ENCODE measurements at regions not wholly inside any gene's neighbourhood (a gene's known extent, or its start where the extent isn't known, plus 50 kb on each side); places are given as distances from the start of the nearest gene placed in this dataset.

- H3K4me3 ChIP-seq (ENCODE audit: low read depth, low read length) = no peak overlapping the region
- no peak overlapping the region for H3K27ac ChIP-seq (ENCODE audit: low read depth, low read length)
- no peaks in the 10 kb centered on the region for H3K36me3 ChIP-seq (ENCODE audit: control insufficient read depth, insufficient read depth, low read length)
- no peak overlapping the region for H3K9ac ChIP-seq (ENCODE audit: low read length)
- H3K27me3 ChIP-seq (ENCODE audit: control insufficient read depth, insufficient read depth, low read length) = no peaks in the 10 kb centered on the region
- no peaks in the 10 kb centered on the region for H3K9me3 ChIP-seq (ENCODE audit: control insufficient read depth, insufficient read depth, low read depth, low read length)
- H3K4me1 ChIP-seq (ENCODE audit: control insufficient read depth, insufficient read depth, low read length) = no peaks in the 10 kb centered on the region
Measured at GRCh38 chr4:145295547-145295946, 115.2 kb upstream of the OTUD4 start.

GRCh38 chr4:145295122-145295521 is 114.7 kb upstream of the OTUD4 start:
- Histone ChIP-seq H3K4me1 (ENCODE audit: control insufficient read depth, insufficient read depth, low read length) (no peaks in the 10 kb centered on the region), H3K4me3 (ENCODE audit: low read depth, low read length) (no peak overlapping the region), H3K27me3 (ENCODE audit: control insufficient read depth, insufficient read depth, low read length) (no peaks in the 10 kb centered on the region), H3K27ac (ENCODE audit: low read depth, low read length) (no peak overlapping the region), H3K36me3 (ENCODE audit: control insufficient read depth, insufficient read depth, low read length) (no peaks in the 10 kb centered on the region), H3K9me3 (ENCODE audit: control insufficient read depth, insufficient read depth, low read depth, low read length) (no peaks in the 10 kb centered on the region), H3K9ac (ENCODE audit: low read length) (no peak overlapping the region)

- Histone ChIP-seq H3K27ac (ENCODE audit: low read depth, low read length) (no peak overlapping the region), H3K9ac (ENCODE audit: low read length) (no peak overlapping the region), H3K27me3 (ENCODE audit: control insufficient read depth, insufficient read depth, low read length) (no peaks in the 10 kb centered on the region), H3K4me1 (ENCODE audit: control insufficient read depth, insufficient read depth, low read length) (no peaks in the 10 kb centered on the region), H3K4me3 (ENCODE audit: low read depth, low read length) (no peak overlapping the region), H3K36me3 (ENCODE audit: control insufficient read depth, insufficient read depth, low read length) (no peaks in the 10 kb centered on the region), H3K9me3 (ENCODE audit: control insufficient read depth, insufficient read depth, low read depth, low read length) (no peaks in the 10 kb centered on the region)
Measured at GRCh38 chr4:145293658-145294057, 113.3 kb upstream of the OTUD4 start.

- no peaks in the 10 kb centered on the region for H3K36me3 ChIP-seq (ENCODE audit: control insufficient read depth, insufficient read depth, low read length)
- H3K4me3 ChIP-seq (ENCODE audit: low read depth, low read length) = no peak overlapping the region
- H3K27ac ChIP-seq (ENCODE audit: low read depth, low read length) = no peak overlapping the region
- H3K9me3 ChIP-seq (ENCODE audit: control insufficient read depth, insufficient read depth, low read depth, low read length) = no peaks in the 10 kb centered on the region
- no peaks in the 10 kb centered on the region for H3K27me3 ChIP-seq (ENCODE audit: control insufficient read depth, insufficient read depth, low read length)
- H3K4me1 ChIP-seq (ENCODE audit: control insufficient read depth, insufficient read depth, low read length) = no peaks in the 10 kb centered on the region
- H3K9ac ChIP-seq (ENCODE audit: low read length) = no peak overlapping the region
Measured at GRCh38 chr4:145290955-145291354, 110.6 kb upstream of the OTUD4 start.

GRCh38 chr4:145289403-145290076 is 109.2 kb upstream of the OTUD4 start:
- Histone ChIP-seq H3K4me3 (ENCODE audit: low read depth, low read length) (no peak overlapping the region), H3K27ac (ENCODE audit: low read depth, low read length) (no peak overlapping the region), H3K9ac (ENCODE audit: low read length) (no peak overlapping the region), H3K36me3 (ENCODE audit: control insufficient read depth, insufficient read depth, low read length) (no peaks in the 10 kb centered on the region), H3K4me1 (ENCODE audit: control insufficient read depth, insufficient read depth, low read length) (no peaks in the 10 kb centered on the region), H3K27me3 (ENCODE audit: control insufficient read depth, insufficient read depth, low read length) (no peaks in the 10 kb centered on the region), H3K9me3 (ENCODE audit: control insufficient read depth, insufficient read depth, low read depth, low read length) (no peaks in the 10 kb centered on the region)

- Histone ChIP-seq H3K27ac (ENCODE audit: low read depth, low read length) (no peak overlapping the region), H3K36me3 (ENCODE audit: control insufficient read depth, insufficient read depth, low read length) (no peaks in the 10 kb centered on the region), H3K4me3 (ENCODE audit: low read depth, low read length) (no peak overlapping the region), H3K27me3 (ENCODE audit: control insufficient read depth, insufficient read depth, low read length) (no peaks in the 10 kb centered on the region), H3K9ac (ENCODE audit: low read length) (no peak overlapping the region), H3K9me3 (ENCODE audit: control insufficient read depth, insufficient read depth, low read depth, low read length) (no peaks in the 10 kb centered on the region), H3K4me1 (ENCODE audit: control insufficient read depth, insufficient read depth, low read length) (no peaks in the 10 kb centered on the region)
Measured at GRCh38 chr4:145287351-145287750, 107.0 kb upstream of the OTUD4 start.

- Histone ChIP-seq H3K4me1 (ENCODE audit: control insufficient read depth, insufficient read depth, low read length) (no peaks in the 10 kb centered on the region), H3K27me3 (ENCODE audit: control insufficient read depth, insufficient read depth, low read length) (no peaks in the 10 kb centered on the region), H3K4me3 (ENCODE audit: low read depth, low read length) (no peak overlapping the region), H3K9me3 (ENCODE audit: control insufficient read depth, insufficient read depth, low read depth, low read length) (no peaks in the 10 kb centered on the region), H3K36me3 (ENCODE audit: control insufficient read depth, insufficient read depth, low read length) (no peaks in the 10 kb centered on the region), H3K27ac (ENCODE audit: low read depth, low read length) (no peak overlapping the region), H3K9ac (ENCODE audit: low read length) (no peak overlapping the region)
Measured at GRCh38 chr4:145285928-145286327, 105.5 kb upstream of the OTUD4 start.

GRCh38 chr4:145283909-145284308 is 103.5 kb upstream of the OTUD4 start:
- Histone ChIP-seq H3K27me3 (ENCODE audit: control insufficient read depth, insufficient read depth, low read length) (no peaks in the 10 kb centered on the region), H3K36me3 (ENCODE audit: control insufficient read depth, insufficient read depth, low read length) (no peaks in the 10 kb centered on the region), H3K4me1 (ENCODE audit: control insufficient read depth, insufficient read depth, low read length) (no peaks in the 10 kb centered on the region), H3K9me3 (ENCODE audit: control insufficient read depth, insufficient read depth, low read depth, low read length) (no peaks in the 10 kb centered on the region), H3K27ac (ENCODE audit: low read depth, low read length) (no peak overlapping the region), H3K9ac (ENCODE audit: low read length) (no peak overlapping the region), H3K4me3 (ENCODE audit: low read depth, low read length) (no peak overlapping the region)

GRCh38 chr4:145281951-145282350 is 101.6 kb upstream of the OTUD4 start:
- Histone ChIP-seq H3K4me3 (ENCODE audit: low read depth, low read length) (no peak overlapping the region), H3K9me3 (ENCODE audit: control insufficient read depth, insufficient read depth, low read depth, low read length) (no peaks in the 10 kb centered on the region), H3K9ac (ENCODE audit: low read length) (no peak overlapping the region), H3K27me3 (ENCODE audit: control insufficient read depth, insufficient read depth, low read length) (no peaks in the 10 kb centered on the region), H3K27ac (ENCODE audit: low read depth, low read length) (no peak overlapping the region), H3K36me3 (ENCODE audit: control insufficient read depth, insufficient read depth, low read length) (no peaks in the 10 kb centered on the region), H3K4me1 (ENCODE audit: control insufficient read depth, insufficient read depth, low read length) (no peaks in the 10 kb centered on the region)

- no peaks in the 10 kb centered on the region for H3K9me3 ChIP-seq (ENCODE audit: control insufficient read depth, insufficient read depth, low read depth, low read length)
- H3K4me1 ChIP-seq (ENCODE audit: control insufficient read depth, insufficient read depth, low read length) = no peaks in the 10 kb centered on the region
- no peaks in the 10 kb centered on the region for H3K36me3 ChIP-seq (ENCODE audit: control insufficient read depth, insufficient read depth, low read length)
- H3K9ac ChIP-seq (ENCODE audit: low read length) = no peak overlapping the region
- H3K27ac ChIP-seq (ENCODE audit: low read depth, low read length) = no peak overlapping the region
- H3K4me3 ChIP-seq (ENCODE audit: low read depth, low read length) = no peak overlapping the region
- H3K27me3 ChIP-seq (ENCODE audit: control insufficient read depth, insufficient read depth, low read length) = no peaks in the 10 kb centered on the region
Measured at GRCh38 chr4:145281224-145281623, 100.8 kb upstream of the OTUD4 start.

- H3K27ac ChIP-seq (ENCODE audit: low read depth, low read length) = no peak overlapping the region
Measured at GRCh38 chr4:145280541-145280940, 100.2 kb upstream of the OTUD4 start.

More at GRCh38 chr4:145280541-145280940, 100.2 kb upstream of the OTUD4 start:
- H3K4me1 ChIP-seq (ENCODE audit: control insufficient read depth, insufficient read depth, low read length) = no peaks in the 10 kb centered on the region
- H3K9ac ChIP-seq (ENCODE audit: low read length) = no peak overlapping the region
- no peaks in the 10 kb centered on the region for H3K9me3 ChIP-seq (ENCODE audit: control insufficient read depth, insufficient read depth, low read depth, low read length)
- H3K27me3 ChIP-seq (ENCODE audit: control insufficient read depth, insufficient read depth, low read length) = no peaks in the 10 kb centered on the region
- H3K36me3 ChIP-seq (ENCODE audit: control insufficient read depth, insufficient read depth, low read length) = no peaks in the 10 kb centered on the region
- no peak overlapping the region for H3K4me3 ChIP-seq (ENCODE audit: low read depth, low read length)

Data from HUES6 (cell line).